Panc1 (cell line): ENCODE measurements at regions not wholly inside any gene's neighbourhood (a gene's known extent, or its start where the extent isn't known, plus 50 kb on each side); places are given as distances from the start of the nearest gene placed in this dataset.

ENCODE experiments used
- ATAC-seq: fragments of 200-7000 bp; cut with Tn5 transposase; 2 replicates; pipeline ENCODE4 v1.9.1; 2020; ENCODE audit warnings: mild to moderate bottlenecking, moderate library complexity
- BruUV-seq: library from RNA; stranded (reverse); fragments of 400-500 nt; replicated peaks from 2 replicates; lab custom pipeline; 2021; lab: Mats Ljungman, UMichigan
- CTCF ChIA-PET: fragments of 300-600 bp; sonication (Branson Sonifier 250); formaldehyde crosslinking; loops from one replicate; lab custom pipeline; 2022; ENCODE audit warnings: antibody characterized with exemption; lab: Charles Lee
- POLR2A ChIA-PET: fragments of 300-600 bp; sonication (Branson Sonifier 250); formaldehyde crosslinking; loops from one replicate; lab custom pipeline; 2022; ENCODE audit warnings: antibody characterized with exemption; lab: Charles Lee
- DNase-seq: peaks from one replicate; pipeline ENCODE4 v3.0.0-alpha.2; 2010; ENCODE audit warnings: low read depth, low spot score
- H3K27ac ChIP-seq: 2 replicates; pipeline ENCODE4 v1.5.1; 2011; ENCODE audit warnings: mild to moderate bottlenecking, low read length, inconsistent platforms
- H3K27me3 ChIP-seq: fragments of 200-500 bp; sonication (Bioruptor generic); 2 replicates; pipeline ENCODE4 v1.6.0; 2014; ENCODE audit warnings: low read length, inconsistent platforms; ENCODE audit not compliant: control insufficient read depth, insufficient read depth
- H3K36me3 ChIP-seq: fragments of 200-500 bp; sonication (Bioruptor generic); 2 replicates; pipeline ENCODE4 v1.5.1; 2014; ENCODE audit warnings: inconsistent platforms, mild to moderate bottlenecking, low read length, moderate library complexity; ENCODE audit not compliant: control insufficient read depth, insufficient read depth
- H3K4me1 ChIP-seq: 2 replicates; pipeline ENCODE4 v1.5.1; 2011; ENCODE audit warnings: inconsistent platforms, mild to moderate bottlenecking, low read length, moderate library complexity; ENCODE audit not compliant: control insufficient read depth, insufficient read depth
- H3K4me3 ChIP-seq, 2 experiments: 2 replicates each; pipeline ENCODE4 v1.5.1; 2011 to 2012; ENCODE audit warnings: low read depth in 2 of 2, low read length in 2 of 2, mild to moderate bottlenecking in 2 of 2, inconsistent platforms in 1 of 2, moderate library complexity in 1 of 2
- H3K9me3 ChIP-seq: fragments of 200-500 bp; sonication (Bioruptor generic); 2 replicates; pipeline ENCODE4 v1.5.1; 2014; ENCODE audit warnings: low read depth, mild to moderate bottlenecking, inconsistent platforms, low read length, moderate library complexity; ENCODE audit not compliant: control insufficient read depth, insufficient read depth
- POLR2AphosphoS5 ChIP-seq: IDR thresholded peaks from 2 replicates; pipeline ENCODE4 v1.6.1; 2012; ENCODE audit warnings: mild to moderate bottlenecking, low read depth, low read length, moderate library complexity
- SIN3A ChIP-seq: IDR thresholded peaks from 2 replicates; pipeline ENCODE4 v1.6.1; 2012; ENCODE audit warnings: low read depth, mild to moderate bottlenecking, low read length, moderate library complexity, borderline replicate concordance; ENCODE audit not compliant: insufficient read depth
- TCF7L2 ChIP-seq: IDR thresholded peaks from 2 replicates; pipeline ENCODE4 v1.6.1; 2011; ENCODE audit warnings: mild to moderate bottlenecking, low read depth, low read length, inconsistent platforms
- in situ Hi-C: cut with HindIII; loops from 2 replicates; pipeline ENCODE4 v1.10.0; 2016; ENCODE audit warnings: low sequenced_read_pairs, low pct_unique_long_range_greater_than_20kb
- intact Hi-C: fragments of 100-400 bp; cut with micrococcal nuclease; formaldehyde crosslinking; loops from one replicate; pipeline ENCODE4 v1.10.0; 2022; ENCODE audit not compliant: unreplicated experiment
- TF ChIP-seq, protein P1 (sequence below): fragments of 450-650 bp; IDR thresholded peaks from 2 replicates; pipeline ENCODE4 v1.5.1; 2017; ENCODE audit warnings: mild to moderate bottlenecking
- TF ChIP-seq, protein P2 (sequence below), 2 experiments: IDR thresholded peaks; 2 replicates each; pipeline ENCODE4 v1.6.1; 2011 to 2012; ENCODE audit warnings: low read depth in 2 of 2, control low read depth in 1 of 2, low read length in 1 of 2, mild to moderate bottlenecking in 1 of 2, moderate library complexity in 1 of 2; ENCODE audit not compliant: insufficient read depth in 1 of 2

DNA sequence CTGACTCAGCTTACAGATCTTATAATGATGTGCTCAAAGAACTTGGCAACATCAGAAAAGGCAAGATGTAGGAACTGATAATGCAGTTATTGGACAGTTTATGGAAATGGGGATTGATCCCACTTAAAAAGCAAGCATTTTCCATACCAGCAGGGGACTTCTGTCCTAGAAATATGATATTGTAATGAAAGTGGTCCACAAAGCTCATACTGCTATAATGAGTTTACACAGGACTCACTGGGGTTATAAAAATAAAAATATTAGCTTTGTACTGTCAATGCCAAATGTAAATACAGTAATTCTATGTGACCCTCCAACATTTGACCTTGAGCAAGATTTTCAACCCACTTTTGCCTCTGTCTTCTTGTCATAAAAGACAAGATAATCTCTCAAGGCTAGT is 145.5 kb upstream of the SEM1 start:
- ChIA-PET CTCF (no interaction called here), POLR2A (no interaction called here)
- H3K27me3 ChIP-seq: no peaks in the 10 kb centered on the region
- ATAC-seq (no peak), DNase-seq (no peak)
- no peak overlapping the region for H3K27ac ChIP-seq
- no TSS peak for BruUV-seq
- intact Hi-C loops (no loop called here), in situ Hi-C loops (no loop called here)
- TF ChIP-seq SIN3A (no peak), TCF7L2 (no peak), POLR2AphosphoS5 (no peak)
- TF ChIP-seq, protein P1, sequence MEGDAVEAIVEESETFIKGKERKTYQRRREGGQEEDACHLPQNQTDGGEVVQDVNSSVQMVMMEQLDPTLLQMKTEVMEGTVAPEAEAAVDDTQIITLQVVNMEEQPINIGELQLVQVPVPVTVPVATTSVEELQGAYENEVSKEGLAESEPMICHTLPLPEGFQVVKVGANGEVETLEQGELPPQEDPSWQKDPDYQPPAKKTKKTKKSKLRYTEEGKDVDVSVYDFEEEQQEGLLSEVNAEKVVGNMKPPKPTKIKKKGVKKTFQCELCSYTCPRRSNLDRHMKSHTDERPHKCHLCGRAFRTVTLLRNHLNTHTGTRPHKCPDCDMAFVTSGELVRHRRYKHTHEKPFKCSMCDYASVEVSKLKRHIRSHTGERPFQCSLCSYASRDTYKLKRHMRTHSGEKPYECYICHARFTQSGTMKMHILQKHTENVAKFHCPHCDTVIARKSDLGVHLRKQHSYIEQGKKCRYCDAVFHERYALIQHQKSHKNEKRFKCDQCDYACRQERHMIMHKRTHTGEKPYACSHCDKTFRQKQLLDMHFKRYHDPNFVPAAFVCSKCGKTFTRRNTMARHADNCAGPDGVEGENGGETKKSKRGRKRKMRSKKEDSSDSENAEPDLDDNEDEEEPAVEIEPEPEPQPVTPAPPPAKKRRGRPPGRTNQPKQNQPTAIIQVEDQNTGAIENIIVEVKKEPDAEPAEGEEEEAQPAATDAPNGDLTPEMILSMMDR: no peak
- TF ChIP-seq, protein P2, sequence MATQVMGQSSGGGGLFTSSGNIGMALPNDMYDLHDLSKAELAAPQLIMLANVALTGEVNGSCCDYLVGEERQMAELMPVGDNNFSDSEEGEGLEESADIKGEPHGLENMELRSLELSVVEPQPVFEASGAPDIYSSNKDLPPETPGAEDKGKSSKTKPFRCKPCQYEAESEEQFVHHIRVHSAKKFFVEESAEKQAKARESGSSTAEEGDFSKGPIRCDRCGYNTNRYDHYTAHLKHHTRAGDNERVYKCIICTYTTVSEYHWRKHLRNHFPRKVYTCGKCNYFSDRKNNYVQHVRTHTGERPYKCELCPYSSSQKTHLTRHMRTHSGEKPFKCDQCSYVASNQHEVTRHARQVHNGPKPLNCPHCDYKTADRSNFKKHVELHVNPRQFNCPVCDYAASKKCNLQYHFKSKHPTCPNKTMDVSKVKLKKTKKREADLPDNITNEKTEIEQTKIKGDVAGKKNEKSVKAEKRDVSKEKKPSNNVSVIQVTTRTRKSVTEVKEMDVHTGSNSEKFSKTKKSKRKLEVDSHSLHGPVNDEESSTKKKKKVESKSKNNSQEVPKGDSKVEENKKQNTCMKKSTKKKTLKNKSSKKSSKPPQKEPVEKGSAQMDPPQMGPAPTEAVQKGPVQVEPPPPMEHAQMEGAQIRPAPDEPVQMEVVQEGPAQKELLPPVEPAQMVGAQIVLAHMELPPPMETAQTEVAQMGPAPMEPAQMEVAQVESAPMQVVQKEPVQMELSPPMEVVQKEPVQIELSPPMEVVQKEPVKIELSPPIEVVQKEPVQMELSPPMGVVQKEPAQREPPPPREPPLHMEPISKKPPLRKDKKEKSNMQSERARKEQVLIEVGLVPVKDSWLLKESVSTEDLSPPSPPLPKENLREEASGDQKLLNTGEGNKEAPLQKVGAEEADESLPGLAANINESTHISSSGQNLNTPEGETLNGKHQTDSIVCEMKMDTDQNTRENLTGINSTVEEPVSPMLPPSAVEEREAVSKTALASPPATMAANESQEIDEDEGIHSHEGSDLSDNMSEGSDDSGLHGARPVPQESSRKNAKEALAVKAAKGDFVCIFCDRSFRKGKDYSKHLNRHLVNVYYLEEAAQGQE (IDR thresholded peaks at IDR 0.05; ENCODE audit: insufficient read depth in 1 of 2, low read depth in 2 of 2, low read length in 1 of 2): no peak
- H3K9me3 ChIP-seq: no peaks in the 10 kb centered on the region
- H3K36me3 ChIP-seq: no peaks in the 10 kb centered on the region
- no peaks in the 10 kb centered on the region for H3K4me1 ChIP-seq
- H3K4me3 ChIP-seq: no peak overlapping the region

DNA sequence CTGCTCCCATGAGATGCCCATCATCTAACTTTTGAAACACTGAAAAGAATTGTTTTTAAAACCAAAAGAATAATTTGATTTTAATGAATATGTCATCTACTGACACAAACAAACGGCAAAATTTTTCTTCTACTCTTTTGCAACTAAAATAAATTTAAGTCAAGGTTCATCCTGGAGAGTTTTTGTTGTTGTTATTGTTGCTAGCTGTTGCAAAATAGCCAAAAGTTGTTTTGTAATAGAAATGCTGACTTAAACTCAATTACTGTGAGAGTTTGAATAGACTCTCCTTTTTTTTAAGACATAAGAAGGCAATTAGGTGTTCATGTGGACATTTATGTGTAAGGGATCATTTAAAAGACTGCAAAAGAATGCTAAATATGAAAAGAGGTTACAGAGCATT is 146.0 kb upstream of the SEM1 start:
- Histone ChIP-seq H3K4me1 (no peaks in the 10 kb centered on the region), H3K4me3 (no peak overlapping the region), H3K27ac (no peak overlapping the region), H3K9me3 (no peaks in the 10 kb centered on the region), H3K36me3 (no peaks in the 10 kb centered on the region), H3K27me3 (no peaks in the 10 kb centered on the region)
- intact Hi-C loops (no loop called here), in situ Hi-C loops (no loop called here)
- TF ChIP-seq, protein P1: no peak
- TF ChIP-seq POLR2AphosphoS5: no peak
- TF ChIP-seq TCF7L2: no peak
- TF ChIP-seq, protein P2 (IDR thresholded peaks at IDR 0.05; ENCODE audit: insufficient read depth in 1 of 2, low read depth in 2 of 2, low read length in 1 of 2): no peak
- TF ChIP-seq SIN3A: no peak
- ATAC-seq (no peak), DNase-seq (no peak)
- ChIA-PET CTCF (no interaction called here), POLR2A (no interaction called here)
- no TSS peak for BruUV-seq
